PFSK-1 (cell line): ENCODE measurements at regions not wholly inside any gene's neighbourhood (a gene's known extent, or its start where the extent isn't known, plus 50 kb on each side); places are given as distances from the start of the nearest gene placed in this dataset.

Source experiments
- POLR2AphosphoS5 ChIP-seq: IDR thresholded peaks from 2 replicates; pipeline ENCODE4 v1.6.1; 2012; ENCODE audit warnings: low read depth, mild to moderate bottlenecking, control low read depth, low read length, moderate library complexity
- REST ChIP-seq, 2 experiments: IDR thresholded peaks; 2 replicates each; pipeline versions ENCODE4 v1.6.1 to v1.8.0; 2011 to 2012; ENCODE audit warnings: low read depth in 2 of 2, low read length in 2 of 2, control low read depth in 1 of 2, inconsistent platforms in 1 of 2, mild to moderate bottlenecking in 1 of 2, moderate library complexity in 1 of 2; ENCODE audit not compliant: insufficient read depth in 1 of 2
- SIN3A ChIP-seq: IDR thresholded peaks from 2 replicates; pipeline ENCODE4 v1.6.1; 2012; ENCODE audit warnings: mild to moderate bottlenecking, low read length, moderate library complexity, borderline replicate concordance; ENCODE audit not compliant: insufficient read depth
- TAF1 ChIP-seq: IDR thresholded peaks from 2 replicates; pipeline ENCODE4 v1.6.1; 2012; ENCODE audit warnings: low read length, control low read depth, borderline replicate concordance; ENCODE audit not compliant: insufficient read depth

GRCh38 chr4:111812760-111813159 lies 332.5 kb upstream of the FAM241A start:
- TF ChIP-seq TAF1 (no peak), POLR2AphosphoS5 (no peak), REST (IDR thresholded peaks at IDR 0.05; ENCODE audit: insufficient read depth in 1 of 2, low read depth in 2 of 2, low read length in 2 of 2) (no peak), SIN3A (no peak)
